HepG2 (cell line): ENCODE measurements at regions not wholly inside any gene's neighbourhood (a gene's known extent, or its start where the extent isn't known, plus 50 kb on each side); places are given as distances from the start of the nearest gene placed in this dataset.
"Not testable (repeated sequence)": the region's sequence is repeated elsewhere in the genome, so short reads cannot be mapped to it uniquely, and the experiment has no call there.

ENCODE experiments used
- ATAC-seq: fragments of 200-7000 bp; cut with Tn5 transposase; 3 replicates; pipeline ENCODE4 v1.9.1; 2020; ENCODE audit warnings: mild to moderate bottlenecking, moderate library complexity
- BruUV-seq: library from RNA; stranded (reverse); fragments of 400-500 nt; replicated peaks from 2 replicates; lab custom pipeline; 2021; lab: Mats Ljungman, UMichigan
- CTCF ChIA-PET: fragments of 300-600 bp; formaldehyde crosslinking; extraction: SDS; loops from one replicate; lab custom pipeline; 2021; ENCODE audit warnings: low total read pairs, inconsistent platforms, low intra/inter-chr PET ratio; lab: Yijun Ruan, JAX
- POLR2A ChIA-PET: fragments of 350-600 bp; sonication (Branson Sonifier 250); formaldehyde crosslinking; loops from one replicate; lab custom pipeline; 2020; ENCODE audit warnings: antibody characterized with exemption, inconsistent platforms; lab: Yijun Ruan, JAX
- DNase-seq: peaks from one replicate; pipeline ENCODE4 v3.0.0-alpha.2; 2015; ENCODE audit warnings: low spot score
- FAIRE-seq: peaks from 3 replicates; lab custom pipeline; 2011; peaks lifted over from hg19 to GRCh38; lab: Jason Lieb, UNC
- H2AFZ ChIP-seq: one replicate; pipeline ENCODE4 v1.6.1; 2011; ENCODE audit warnings: low read length, inconsistent platforms
- H3K27ac ChIP-seq: fragments of 300-600 bp; 3 replicates; pipeline ENCODE4 v1.8.0; 2011; ENCODE audit warnings: mixed run types, mild to moderate bottlenecking, mixed read lengths, low read length, inconsistent platforms; ENCODE audit not compliant: insufficient read depth; ENCODE audit errors: extremely low read length
- H3K27me3 ChIP-seq, 2 experiments: fragments of 200-600 bp in 1 of 2; 2 replicates in 1 of 2; 3 replicates in 1 of 2; pipeline versions ENCODE4 v1.6.0 to v1.8.0; 2011; ENCODE audit warnings: low read length in 2 of 2, mild to moderate bottlenecking in 2 of 2, moderate library complexity in 2 of 2, inconsistent platforms in 1 of 2; ENCODE audit not compliant: insufficient read depth in 2 of 2, control insufficient read depth in 1 of 2
- H3K36me3 ChIP-seq, 2 experiments: fragments of 200-600 bp in 1 of 2; replicated peaks in 1 of 2; 2 replicates in 1 of 2; 3 replicates in 1 of 2; pipeline versions ENCODE4 v1.5.1 to v1.8.0; 2011; ENCODE audit warnings: low read length in 2 of 2, inconsistent platforms in 1 of 2; ENCODE audit not compliant: insufficient read depth in 2 of 2, control insufficient read depth in 1 of 2
- H3K4me1 ChIP-seq: 2 replicates; pipeline ENCODE4 v1.5.1; 2012; ENCODE audit warnings: low read length, inconsistent platforms; ENCODE audit not compliant: insufficient read depth
- H3K4me2 ChIP-seq: 2 replicates; pipeline ENCODE4 v1.6.0; 2011; ENCODE audit warnings: low read depth, low read length, inconsistent platforms
- H3K4me3 ChIP-seq, 3 experiments: fragments of 200-600 bp in 1 of 3; sonication (generic), shearing (Covaris generic) in 1 of 3; replicated peaks in 1 of 3; 2 replicates each; pipeline ENCODE4 v1.5.1; 2011 to 2016; ENCODE audit warnings: low read length in 3 of 3, inconsistent platforms in 2 of 3, low read depth in 2 of 3, mild to moderate bottlenecking in 2 of 3, control low read depth in 1 of 3, mixed read lengths in 1 of 3; ENCODE audit not compliant: insufficient read depth in 1 of 3
- H3K79me2 ChIP-seq: one replicate; pipeline ENCODE4 v1.6.1; 2011; ENCODE audit warnings: low read length, inconsistent platforms; ENCODE audit not compliant: insufficient read depth
- H3K9ac ChIP-seq: 2 replicates; pipeline ENCODE4 v1.6.0; 2011; ENCODE audit warnings: mild to moderate bottlenecking, low read depth, low read length, inconsistent platforms; ENCODE audit not compliant: insufficient read depth
- H3K9me3 ChIP-seq: 2 replicates; pipeline ENCODE4 v1.5.1; 2012; ENCODE audit warnings: mild to moderate bottlenecking, low read length
- H4K20me1 ChIP-seq: 2 replicates; pipeline ENCODE4 v1.6.0; 2011; ENCODE audit warnings: inconsistent platforms, mild to moderate bottlenecking, low read length, moderate library complexity; ENCODE audit not compliant: insufficient read depth
- ZKSCAN1 ChIP-seq: fragments of 150-350 bp; IDR thresholded peaks from 2 replicates; pipeline ENCODE4 v1.6.1; 2014; ENCODE audit warnings: low read length
- ZNF556 ChIP-seq: sonication (generic); formaldehyde crosslinking; IDR thresholded peaks from 2 replicates; pipeline ENCODE4 v1.4.0; 2020; ENCODE audit warnings: mild to moderate bottlenecking, missing genetic modification reagents, borderline replicate concordance
- WGBS: methylation state at CpG from one replicate; pipeline ENCODE4 v1.1.6; 2017; ENCODE audit warnings: low lambda C conversion rate; 5-methylcytosine and 5-hydroxymethylcytosine counted together
- in situ Hi-C: cut with HindIII; loops from 2 replicates; pipeline ENCODE4 v1.10.0; 2017; ENCODE audit warnings: low pct_unique_long_range_greater_than_20kb; ENCODE audit not compliant: extremely low pct_ligation_motif_present
- intact Hi-C: fragments of 100-400 bp; cut with micrococcal nuclease; formaldehyde crosslinking; loops from one replicate; pipeline ENCODE4 v1.10.0; 2022; ENCODE audit not compliant: unreplicated experiment
- TF ChIP-seq, protein P1 (sequence below): sonication (generic); formaldehyde crosslinking; IDR thresholded peaks from 2 replicates; pipeline ENCODE4 v1.5.0; 2020; ENCODE audit warnings: mild to moderate bottlenecking, missing genetic modification reagents, borderline replicate concordance

DNA sequence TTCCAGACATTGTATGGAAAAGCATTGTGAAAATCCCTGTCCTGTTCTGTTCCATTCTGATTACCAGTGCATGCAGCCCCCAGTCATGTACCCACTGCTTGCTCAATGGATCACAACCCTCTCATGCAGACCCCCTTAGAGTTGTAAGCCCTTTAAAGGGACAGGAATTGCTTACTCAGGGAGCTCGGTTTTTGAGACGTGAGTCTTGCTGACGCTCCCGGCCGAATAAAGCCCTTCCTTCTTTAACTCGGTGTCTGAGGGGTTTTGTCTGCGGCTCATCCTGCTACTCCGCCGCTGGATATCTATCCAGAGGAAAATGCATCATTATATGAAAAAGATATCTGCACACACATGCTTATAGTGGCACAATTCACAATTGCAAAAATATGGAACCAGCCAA, 1425.6 kb downstream of the STIM2 start:
- in situ Hi-C loops, POLR2A ChIA-PET, H3K4me3 ChIP-seq, H3K27me3 ChIP-seq, H2AFZ ChIP-seq, intact Hi-C loops, H3K9ac ChIP-seq, DNase-seq, H3K4me1 ChIP-seq, H3K36me3 ChIP-seq, H3K4me2 ChIP-seq, H4K20me1 ChIP-seq, CTCF ChIA-PET, FAIRE-seq, H3K27ac ChIP-seq, H3K79me2 ChIP-seq, BruUV-seq, ATAC-seq: not testable (repeated sequence)
- H3K9me3 ChIP-seq, result peaks cover 76% of the 10 kb centered on the region
- 11% methylated on average over 9 of the region's 9 CpGs for WGBS

DNA sequence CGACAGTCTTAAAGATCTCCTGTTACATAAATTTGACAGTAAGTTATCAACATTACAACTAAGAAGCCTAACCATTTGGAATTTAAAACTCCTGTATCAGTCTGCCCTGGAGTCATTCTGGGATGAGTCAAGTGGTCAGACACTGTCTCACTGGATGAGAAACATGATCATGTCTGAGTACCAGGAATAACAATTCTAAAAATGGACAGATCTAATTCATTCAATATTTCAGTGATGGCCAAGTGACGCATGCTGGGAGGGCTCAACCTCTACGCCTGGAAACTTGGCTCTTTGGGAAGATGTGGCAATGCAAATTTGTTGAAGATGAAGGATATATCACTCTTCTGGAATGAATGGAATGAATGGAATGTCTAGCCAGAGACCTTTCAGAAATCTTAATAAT, 1427.2 kb downstream of the STIM2 start:
- CTCF ChIA-PET, result no interaction called here
- H3K4me2 ChIP-seq, result no peak overlapping the region
- intact Hi-C loops, result no loop called here

DNA sequence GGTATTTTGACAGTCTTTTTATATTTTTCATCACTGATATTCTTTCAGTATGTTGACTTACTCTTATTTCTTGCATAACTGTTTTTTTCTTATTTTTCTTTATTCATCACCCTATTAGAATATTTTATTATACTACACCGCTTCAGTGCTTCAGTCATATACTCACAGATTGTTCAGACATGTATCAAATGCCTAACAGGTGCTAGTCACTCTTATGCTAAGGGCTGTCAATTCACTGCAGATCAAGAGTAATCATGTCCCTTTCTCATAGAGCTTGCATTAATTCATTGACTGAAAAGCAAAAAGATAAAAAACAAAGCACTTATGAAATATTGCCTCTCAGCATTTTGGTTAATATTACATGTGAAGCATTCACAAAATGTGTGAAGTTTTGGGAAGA, 1435.6 kb downstream of the STIM2 start:
- ChIA-PET POLR2A (no interaction called here), CTCF (no interaction called here)
- FAIRE-seq (no peak), DNase-seq (no peak), ATAC-seq (no peak)
- Histone ChIP-seq H3K36me3 (no peaks in the 10 kb centered on the region), H3K4me1 (no peaks in the 10 kb centered on the region), H3K9ac (no peak overlapping the region), H3K9me3 (peaks cover 85% of the 10 kb centered on the region), H3K79me2 (no peaks in the 10 kb centered on the region), H3K27ac (no peak overlapping the region), H3K27me3 (no peaks in the 10 kb centered on the region), H3K4me2 (no peak overlapping the region), H4K20me1 (no peaks in the 10 kb centered on the region), H2AFZ (no peak overlapping the region), H3K4me3 (no peak overlapping the region)
- BruUV-seq, result no TSS peak
- 4% methylated on average over 1 of the region's 1 CpG for WGBS
- in situ Hi-C loops, result no loop called here
- intact Hi-C loops, result no loop called here
- TF ChIP-seq, protein P1, sequence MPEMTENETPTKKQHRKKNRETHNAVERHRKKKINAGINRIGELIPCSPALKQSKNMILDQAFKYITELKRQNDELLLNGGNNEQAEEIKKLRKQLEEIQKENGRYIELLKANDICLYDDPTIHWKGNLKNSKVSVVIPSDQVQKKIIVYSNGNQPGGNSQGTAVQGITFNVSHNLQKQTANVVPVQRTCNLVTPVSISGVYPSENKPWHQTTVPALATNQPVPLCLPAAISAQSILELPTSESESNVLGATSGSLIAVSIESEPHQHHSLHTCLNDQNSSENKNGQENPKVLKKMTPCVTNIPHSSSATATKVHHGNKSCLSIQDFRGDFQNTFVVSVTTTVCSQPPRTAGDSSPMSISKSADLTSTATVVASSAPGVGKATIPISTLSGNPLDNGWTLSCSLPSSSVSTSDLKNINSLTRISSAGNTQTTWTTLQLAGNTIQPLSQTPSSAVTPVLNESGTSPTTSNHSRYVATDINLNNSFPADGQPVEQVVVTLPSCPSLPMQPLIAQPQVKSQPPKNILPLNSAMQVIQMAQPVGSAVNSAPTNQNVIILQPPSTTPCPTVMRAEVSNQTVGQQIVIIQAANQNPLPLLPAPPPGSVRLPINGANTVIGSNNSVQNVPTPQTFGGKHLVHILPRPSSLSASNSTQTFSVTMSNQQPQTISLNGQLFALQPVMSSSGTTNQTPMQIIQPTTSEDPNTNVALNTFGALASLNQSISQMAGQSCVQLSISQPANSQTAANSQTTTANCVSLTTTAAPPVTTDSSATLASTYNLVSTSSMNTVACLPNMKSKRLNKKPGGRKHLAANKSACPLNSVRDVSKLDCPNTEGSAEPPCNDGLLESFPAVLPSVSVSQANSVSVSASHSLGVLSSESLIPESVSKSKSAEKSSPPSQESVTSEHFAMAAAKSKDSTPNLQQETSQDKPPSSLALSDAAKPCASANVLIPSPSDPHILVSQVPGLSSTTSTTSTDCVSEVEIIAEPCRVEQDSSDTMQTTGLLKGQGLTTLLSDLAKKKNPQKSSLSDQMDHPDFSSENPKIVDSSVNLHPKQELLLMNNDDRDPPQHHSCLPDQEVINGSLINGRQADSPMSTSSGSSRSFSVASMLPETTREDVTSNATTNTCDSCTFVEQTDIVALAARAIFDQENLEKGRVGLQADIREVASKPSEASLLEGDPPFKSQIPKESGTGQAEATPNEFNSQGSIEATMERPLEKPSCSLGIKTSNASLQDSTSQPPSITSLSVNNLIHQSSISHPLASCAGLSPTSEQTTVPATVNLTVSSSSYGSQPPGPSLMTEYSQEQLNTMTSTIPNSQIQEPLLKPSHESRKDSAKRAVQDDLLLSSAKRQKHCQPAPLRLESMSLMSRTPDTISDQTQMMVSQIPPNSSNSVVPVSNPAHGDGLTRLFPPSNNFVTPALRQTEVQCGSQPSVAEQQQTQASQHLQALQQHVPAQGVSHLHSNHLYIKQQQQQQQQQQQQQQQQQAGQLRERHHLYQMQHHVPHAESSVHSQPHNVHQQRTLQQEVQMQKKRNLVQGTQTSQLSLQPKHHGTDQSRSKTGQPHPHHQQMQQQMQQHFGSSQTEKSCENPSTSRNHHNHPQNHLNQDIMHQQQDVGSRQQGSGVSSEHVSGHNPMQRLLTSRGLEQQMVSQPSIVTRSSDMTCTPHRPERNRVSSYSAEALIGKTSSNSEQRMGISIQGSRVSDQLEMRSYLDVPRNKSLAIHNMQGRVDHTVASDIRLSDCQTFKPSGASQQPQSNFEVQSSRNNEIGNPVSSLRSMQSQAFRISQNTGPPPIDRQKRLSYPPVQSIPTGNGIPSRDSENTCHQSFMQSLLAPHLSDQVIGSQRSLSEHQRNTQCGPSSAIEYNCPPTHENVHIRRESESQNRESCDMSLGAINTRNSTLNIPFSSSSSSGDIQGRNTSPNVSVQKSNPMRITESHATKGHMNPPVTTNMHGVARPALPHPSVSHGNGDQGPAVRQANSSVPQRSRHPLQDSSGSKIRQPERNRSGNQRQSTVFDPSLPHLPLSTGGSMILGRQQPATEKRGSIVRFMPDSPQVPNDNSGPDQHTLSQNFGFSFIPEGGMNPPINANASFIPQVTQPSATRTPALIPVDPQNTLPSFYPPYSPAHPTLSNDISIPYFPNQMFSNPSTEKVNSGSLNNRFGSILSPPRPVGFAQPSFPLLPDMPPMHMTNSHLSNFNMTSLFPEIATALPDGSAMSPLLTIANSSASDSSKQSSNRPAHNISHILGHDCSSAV (CRISPR knock-in tag), result no peak

More for the DNA sequence above, 1427.2 kb downstream of the STIM2 start:
- no peak for ATAC-seq
- no peak overlapping the region for H3K9ac ChIP-seq
- no peak overlapping the region for H2AFZ ChIP-seq
- no peak for DNase-seq
- no peaks in the 10 kb centered on the region for H4K20me1 ChIP-seq
- peaks cover 78% of the 10 kb centered on the region for H3K9me3 ChIP-seq
- no peak for FAIRE-seq
- no peak overlapping the region for H3K4me3 ChIP-seq
- WGBS, result 19% methylated on average over 3 of the region's 3 CpGs
- H3K79me2 ChIP-seq, result no peaks in the 10 kb centered on the region
- no peaks in the 10 kb centered on the region for H3K4me1 ChIP-seq
- no peaks in the 10 kb centered on the region for H3K36me3 ChIP-seq
- H3K27ac ChIP-seq, result no peak overlapping the region
- POLR2A ChIA-PET, result no interaction called here
- in situ Hi-C loops, result no loop called here
- TF ChIP-seq ZNF556 (CRISPR knock-in tag) (no peak), ZKSCAN1 (no peak)
- no TSS peak for BruUV-seq
- H3K27me3 ChIP-seq, result no peaks in the 10 kb centered on the region
